Upper lobe of right lung (tissue), 1 donor: ENCODE measurements at regions not wholly inside any gene's neighbourhood (a gene's known extent, or its start where the extent isn't known, plus 50 kb on each side); places are given as distances from the start of the nearest gene placed in this dataset.

Experiments
- ATAC-seq: fragments of 200-7000 bp; cut with Tn5 transposase; one replicate; pipeline ENCODE4 v1.9.1; 2020; ENCODE audit warnings: mild to moderate bottlenecking, moderate library complexity
- DNase-seq: peaks from one replicate; pipeline ENCODE4 v3.0.0-alpha.2; 2020
- H3K27ac ChIP-seq: fragments of 200-600 bp; one replicate; pipeline ENCODE4 v1.8.0; 2022
- H3K27me3 ChIP-seq: fragments of 200-600 bp; one replicate; pipeline ENCODE4 v1.8.0; 2022; ENCODE audit warnings: mild to moderate bottlenecking
- H3K36me3 ChIP-seq: fragments of 200-600 bp; one replicate; pipeline ENCODE4 v1.8.0; 2022
- H3K4me1 ChIP-seq: fragments of 200-600 bp; one replicate; pipeline ENCODE4 v1.8.0; 2022
- H3K4me3 ChIP-seq: fragments of 200-600 bp; one replicate; pipeline ENCODE4 v1.8.0; 2022; ENCODE audit warnings: mild to moderate bottlenecking
- H3K9me3 ChIP-seq: fragments of 200-600 bp; one replicate; pipeline ENCODE4 v1.8.0; 2022
- intact Hi-C: fragments of 100-400 bp; cut with DNase I; formaldehyde crosslinking; loops from one replicate; pipeline ENCODE4 v1.11.0; 2022
- TF ChIP-seq, protein P1 (sequence below): fragments of 200-600 bp; IDR thresholded peaks from one replicate; pipeline ENCODE4 v1.8.0; 2022; ENCODE audit warnings: antibody characterized with exemption
- donor health status: DM: no; HTN: yes; CAD: no; lungs with severe emphysema.

- ATAC-seq (no peak), DNase-seq (no peak)
- intact Hi-C loops: no loop called here
- H3K9me3 ChIP-seq: no peaks in the 10 kb centered on the region
- H3K36me3 ChIP-seq: no peaks in the 10 kb centered on the region
- no peak overlapping the region for H3K27ac ChIP-seq
- H3K27me3 ChIP-seq: no peaks in the 10 kb centered on the region
- TF ChIP-seq, protein P1, sequence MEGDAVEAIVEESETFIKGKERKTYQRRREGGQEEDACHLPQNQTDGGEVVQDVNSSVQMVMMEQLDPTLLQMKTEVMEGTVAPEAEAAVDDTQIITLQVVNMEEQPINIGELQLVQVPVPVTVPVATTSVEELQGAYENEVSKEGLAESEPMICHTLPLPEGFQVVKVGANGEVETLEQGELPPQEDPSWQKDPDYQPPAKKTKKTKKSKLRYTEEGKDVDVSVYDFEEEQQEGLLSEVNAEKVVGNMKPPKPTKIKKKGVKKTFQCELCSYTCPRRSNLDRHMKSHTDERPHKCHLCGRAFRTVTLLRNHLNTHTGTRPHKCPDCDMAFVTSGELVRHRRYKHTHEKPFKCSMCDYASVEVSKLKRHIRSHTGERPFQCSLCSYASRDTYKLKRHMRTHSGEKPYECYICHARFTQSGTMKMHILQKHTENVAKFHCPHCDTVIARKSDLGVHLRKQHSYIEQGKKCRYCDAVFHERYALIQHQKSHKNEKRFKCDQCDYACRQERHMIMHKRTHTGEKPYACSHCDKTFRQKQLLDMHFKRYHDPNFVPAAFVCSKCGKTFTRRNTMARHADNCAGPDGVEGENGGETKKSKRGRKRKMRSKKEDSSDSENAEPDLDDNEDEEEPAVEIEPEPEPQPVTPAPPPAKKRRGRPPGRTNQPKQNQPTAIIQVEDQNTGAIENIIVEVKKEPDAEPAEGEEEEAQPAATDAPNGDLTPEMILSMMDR: no peak
- H3K4me3 ChIP-seq: no peak overlapping the region
- no peaks in the 10 kb centered on the region for H3K4me1 ChIP-seq
Measured at GRCh38 chr7:109950821-109951564, 1139.9 kb upstream of the LRRN3 start.

- Histone ChIP-seq H3K4me3 (no peak overlapping the region), H3K27ac (no peak overlapping the region), H3K9me3 (no peaks in the 10 kb centered on the region), H3K36me3 (no peaks in the 10 kb centered on the region), H3K4me1 (no peaks in the 10 kb centered on the region), H3K27me3 (no peaks in the 10 kb centered on the region)
- ATAC-seq (no peak), DNase-seq (no peak)
- TF ChIP-seq, protein P1: no peak
- intact Hi-C loops: no loop called here
Measured at GRCh38 chr7:109951565-109951928, 1139.4 kb upstream of the LRRN3 start.

- DNase-seq (no peak), ATAC-seq (no peak)
- intact Hi-C loops: no loop called here
- Histone ChIP-seq H3K4me1 (no peaks in the 10 kb centered on the region), H3K27ac (no peak overlapping the region), H3K9me3 (no peaks in the 10 kb centered on the region), H3K36me3 (no peaks in the 10 kb centered on the region), H3K27me3 (no peaks in the 10 kb centered on the region), H3K4me3 (no peak overlapping the region)
- TF ChIP-seq, protein P1: no peak
Measured at GRCh38 chr7:109955986-109956385, 1134.9 kb upstream of the LRRN3 start.

DNA sequence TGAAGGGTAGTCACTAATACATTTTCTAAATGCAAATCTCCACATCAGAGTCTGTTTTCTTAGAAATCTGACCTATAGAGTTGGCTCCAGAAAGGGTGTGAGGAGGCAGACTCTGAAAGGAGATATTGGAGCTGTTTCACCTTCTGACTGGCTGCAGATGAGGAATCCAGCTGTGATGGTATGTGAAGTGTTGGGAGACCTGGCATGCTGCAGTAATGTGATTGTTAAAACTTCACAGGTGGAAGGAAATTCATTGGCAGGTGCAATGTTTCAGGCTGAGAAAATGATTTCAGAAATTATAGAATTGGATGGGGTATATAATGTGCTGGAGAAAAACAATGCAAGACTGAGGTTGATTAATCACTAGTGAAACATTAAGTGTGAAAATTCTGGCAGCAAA, 1134.0 kb upstream of the LRRN3 start:
- Histone ChIP-seq H3K27ac (no peak overlapping the region), H3K27me3 (no peaks in the 10 kb centered on the region), H3K4me3 (no peak overlapping the region), H3K4me1 (no peaks in the 10 kb centered on the region), H3K36me3 (no peaks in the 10 kb centered on the region), H3K9me3 (no peaks in the 10 kb centered on the region)
- no peak for DNase-seq
- no peak for ATAC-seq
- TF ChIP-seq, protein P1: no peak
- intact Hi-C loops: no loop called here

GRCh38 chr7:109963741-109964140, 1127.2 kb upstream of the LRRN3 start:
- Histone ChIP-seq H3K4me1 (no peaks in the 10 kb centered on the region), H3K27me3 (no peaks in the 10 kb centered on the region), H3K27ac (no peak overlapping the region), H3K36me3 (no peaks in the 10 kb centered on the region), H3K4me3 (no peak overlapping the region), H3K9me3 (no peaks in the 10 kb centered on the region)
- DNase-seq: no peak
- TF ChIP-seq, protein P1: no peak
- intact Hi-C loops: no loop called here
- no peak for ATAC-seq

- H3K36me3 ChIP-seq: no peaks in the 10 kb centered on the region
- no peaks in the 10 kb centered on the region for H3K4me1 ChIP-seq
- no peaks in the 10 kb centered on the region for H3K27me3 ChIP-seq
- intact Hi-C loops: no loop called here
- no peak overlapping the region for H3K4me3 ChIP-seq
- TF ChIP-seq, protein P1: no peak
- H3K27ac ChIP-seq: no peak overlapping the region
- ATAC-seq: no peak
- DNase-seq: no peak
- no peaks in the 10 kb centered on the region for H3K9me3 ChIP-seq
Measured at GRCh38 chr7:109964780-109965179, 1126.1 kb upstream of the LRRN3 start.
